Neural cell (in vitro differentiated cells): ENCODE measurements at regions not wholly inside any gene's neighbourhood (a gene's known extent, or its start where the extent isn't known, plus 50 kb on each side); places are given as distances from the start of the nearest gene placed in this dataset.

Experiments used
- H2AFZ ChIP-seq: fragments of 200-600, 300-800 bp; sonication (generic), shearing (Covaris generic); 2 replicates; pipeline ENCODE4 v1.6.0; 2014; ENCODE audit warnings: low read depth, mild to moderate bottlenecking, antibody characterized with exemption, low read length, moderate library complexity
- H3F3A ChIP-seq: fragments of 200-600 bp; shearing (Covaris generic); 2 replicates; pipeline ENCODE4 v1.6.1; 2016; ENCODE audit warnings: mild to moderate bottlenecking, moderate library complexity, mixed read lengths, antibody characterized with exemption, low read length; ENCODE audit not compliant: insufficient read depth, poor library complexity, severe bottlenecking
- H3K27ac ChIP-seq: fragments of 200-600, 300-800 bp; sonication (generic), shearing (Covaris generic); 2 replicates; pipeline ENCODE4 v1.5.1; 2014; ENCODE audit warnings: mild to moderate bottlenecking, low read length, moderate library complexity
- H3K27me3 ChIP-seq: fragments of 300-800, 200-600 bp; sonication (generic), shearing (Covaris generic); 2 replicates; pipeline ENCODE4 v1.6.0; 2014; ENCODE audit warnings: mild to moderate bottlenecking, low read depth, low read length, moderate library complexity; ENCODE audit not compliant: insufficient read depth
- H3K36me3 ChIP-seq: fragments of 300-800, 200-600 bp; sonication (generic), shearing (Covaris generic); 2 replicates; pipeline ENCODE4 v1.5.1; 2014; ENCODE audit warnings: mild to moderate bottlenecking, antibody characterized with exemption, low read length, moderate library complexity; ENCODE audit not compliant: insufficient read depth
- H3K4me2 ChIP-seq: fragments of 300-800, 200-600 bp; sonication (generic), shearing (Covaris generic); 2 replicates; pipeline ENCODE4 v1.6.0; 2014; ENCODE audit warnings: mild to moderate bottlenecking, low read length
- H3K4me3 ChIP-seq: fragments of 300-800, 200-600 bp; sonication (generic), shearing (Covaris generic); 2 replicates; pipeline ENCODE4 v1.5.1; 2014; ENCODE audit warnings: mild to moderate bottlenecking, low read length, moderate library complexity
- H3K79me2 ChIP-seq: fragments of 200-600 bp; shearing (Covaris generic); replicated peaks from 2 replicates; pipeline ENCODE4 v1.6.0; 2014; ENCODE audit warnings: mild to moderate bottlenecking, low read length, moderate library complexity; ENCODE audit not compliant: insufficient read depth
- H3K9ac ChIP-seq: fragments of 300-800, 200-600 bp; sonication (generic), shearing (Covaris generic); 2 replicates; pipeline ENCODE4 v1.6.1; 2016; ENCODE audit warnings: mild to moderate bottlenecking, low read length, mixed read lengths
- H3K9me2 ChIP-seq: fragments of 200-600 bp; shearing (Covaris generic); 2 replicates; pipeline ENCODE4 v1.6.1; 2016; ENCODE audit warnings: mild to moderate bottlenecking, low read length, mixed read lengths; ENCODE audit not compliant: insufficient read depth
- H3K9me3 ChIP-seq: fragments of 200-600, 300-800 bp; sonication (generic), shearing (Covaris generic); 2 replicates; pipeline ENCODE4 v1.6.1; 2016; ENCODE audit warnings: mild to moderate bottlenecking, mixed run types, low read length, moderate library complexity, mixed read lengths
- H4K20me1 ChIP-seq: fragments of 200-600 bp; shearing (Covaris generic); 2 replicates; pipeline ENCODE4 v1.6.1; 2016; ENCODE audit warnings: mild to moderate bottlenecking, mixed run types; ENCODE audit not compliant: insufficient read depth
- CTCF ChIP-seq: fragments of 450-650 bp; IDR thresholded peaks from 2 replicates; pipeline ENCODE4 v1.5.1; 2014; ENCODE audit warnings: antibody characterized with exemption, mild to moderate bottlenecking, moderate library complexity; ENCODE audit not compliant: poor library complexity, severe bottlenecking
- EP300 ChIP-seq: fragments of 450-650 bp; conservative IDR thresholded peaks from 2 replicates; pipeline ENCODE4 v1.6.1; 2014; ENCODE audit warnings: antibody characterized with exemption, mild to moderate bottlenecking, moderate library complexity; ENCODE audit not compliant: poor library complexity, severe bottlenecking
- EZH2 ChIP-seq: fragments of 200-600, 300-800 bp; shearing (Covaris generic), sonication (generic); IDR thresholded peaks from 2 replicates; pipeline ENCODE4 v1.6.1; 2014; ENCODE audit warnings: antibody characterized with exemption, low read length, borderline replicate concordance, mild to moderate bottlenecking; ENCODE audit not compliant: insufficient read depth, poor library complexity, severe bottlenecking
- MXI1 ChIP-seq: fragments of 450-650 bp; conservative IDR thresholded peaks from 2 replicates; pipeline ENCODE4 v1.6.1; 2014; ENCODE audit warnings: antibody characterized with exemption, mild to moderate bottlenecking; ENCODE audit not compliant: poor library complexity, severe bottlenecking
- POLR2AphosphoS5 ChIP-seq: IDR thresholded peaks from 2 replicates; pipeline ENCODE4 v1.6.1; 2012
- RAD21 ChIP-seq: fragments of 450-650 bp; conservative IDR thresholded peaks from 2 replicates; pipeline ENCODE4 v1.6.1; 2014; ENCODE audit warnings: antibody characterized with exemption, mild to moderate bottlenecking, moderate library complexity
- REST ChIP-seq: IDR thresholded peaks from 2 replicates; pipeline ENCODE4 v1.6.1; 2012; ENCODE audit warnings: borderline replicate concordance
- TAF1 ChIP-seq: IDR thresholded peaks from 2 replicates; pipeline ENCODE4 v1.6.1; 2012; ENCODE audit warnings: low read depth

- Histone ChIP-seq H3K79me2 (no peaks in the 10 kb centered on the region), H3K4me3 (no peak overlapping the region), H2AFZ (no peak overlapping the region), H3K9ac (no peak overlapping the region), H4K20me1 (no peaks in the 10 kb centered on the region), H3K36me3 (no peaks in the 10 kb centered on the region), H3K27me3 (no peaks in the 10 kb centered on the region), H3F3A (no peaks in the 10 kb centered on the region), H3K9me2 (no peaks in the 10 kb centered on the region), H3K4me2 (no peak overlapping the region), H3K9me3 (peaks cover 4% of the 10 kb centered on the region), H3K27ac (no peak overlapping the region)
- no peak for TF ChIP-seq EZH2
- TF ChIP-seq POLR2AphosphoS5 = no peak
- no peak for TF ChIP-seq CTCF
- no peak for TF ChIP-seq REST
Measured at GRCh38 chr4:186814535-186815070, 90.9 kb upstream of the FAT1 start.

GRCh38 chr4:186819342-186820086 lies 95.9 kb upstream of the FAT1 start:
- H3K27ac ChIP-seq = no peak overlapping the region
- H3K4me3 ChIP-seq = no peak overlapping the region
- no peaks in the 10 kb centered on the region for H4K20me1 ChIP-seq
- H3K36me3 ChIP-seq = no peaks in the 10 kb centered on the region
- no peaks in the 10 kb centered on the region for H3K9me2 ChIP-seq
- H3K9ac ChIP-seq = no peak overlapping the region
- no peak overlapping the region for H3K4me2 ChIP-seq
- no peaks in the 10 kb centered on the region for H3K27me3 ChIP-seq
- no peak overlapping the region for H2AFZ ChIP-seq
- no peaks in the 10 kb centered on the region for H3K9me3 ChIP-seq
- H3K79me2 ChIP-seq = no peaks in the 10 kb centered on the region
- TF ChIP-seq TAF1 = no peak
- TF ChIP-seq EZH2 = no peak
- no peak for TF ChIP-seq POLR2AphosphoS5
- no peak for TF ChIP-seq EP300
- no peaks in the 10 kb centered on the region for H3F3A ChIP-seq

DNA sequence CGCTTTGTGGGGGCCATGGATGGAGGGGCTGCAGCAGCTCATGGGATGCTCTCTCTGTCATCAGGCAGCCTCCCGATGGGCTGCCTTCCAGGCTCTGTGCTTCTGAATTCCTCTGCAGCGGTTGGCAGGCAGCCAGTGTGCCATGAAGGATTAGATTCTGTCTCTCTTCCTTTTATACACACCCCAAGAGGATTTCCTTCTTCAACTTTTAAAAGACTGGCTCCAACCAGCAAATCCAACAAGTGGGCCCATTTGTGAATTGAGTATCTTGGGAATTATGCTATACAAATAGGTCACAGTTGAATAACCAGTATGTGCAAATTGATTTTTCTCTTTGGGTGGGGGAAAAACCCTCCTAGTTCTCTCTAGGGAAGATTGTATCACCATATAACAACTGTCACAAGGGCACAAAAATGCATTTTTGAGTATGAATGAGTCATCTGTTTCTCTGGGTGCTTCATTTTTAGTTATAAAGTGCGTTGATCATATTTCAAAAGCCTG lies 96.8 kb upstream of the FAT1 start:
- Histone ChIP-seq H3K9me2 (no peaks in the 10 kb centered on the region), H3K36me3 (no peaks in the 10 kb centered on the region), H3F3A (no peaks in the 10 kb centered on the region), H3K9ac (no peak overlapping the region), H2AFZ (no peak overlapping the region), H3K79me2 (no peaks in the 10 kb centered on the region), H3K9me3 (no peaks in the 10 kb centered on the region), H4K20me1 (no peaks in the 10 kb centered on the region), H3K27ac (no peak overlapping the region), H3K4me3 (no peak overlapping the region), H3K27me3 (no peaks in the 10 kb centered on the region), H3K4me2 (no peak overlapping the region)
- TF ChIP-seq EZH2 = no peak
- TF ChIP-seq CTCF = no peak
- TF ChIP-seq EP300 = no peak
- TF ChIP-seq REST = no peak
- no peak for TF ChIP-seq POLR2AphosphoS5
- TF ChIP-seq RAD21 = no peak
- TF ChIP-seq MXI1 = no peak
- TF ChIP-seq TAF1 = no peak
